ENCODE measurements at regions not wholly inside any gene's neighbourhood (a gene's known extent, or its start where the extent isn't known, plus 50 kb on each side); places are given as distances from the start of the nearest gene placed in this dataset.

DNA sequence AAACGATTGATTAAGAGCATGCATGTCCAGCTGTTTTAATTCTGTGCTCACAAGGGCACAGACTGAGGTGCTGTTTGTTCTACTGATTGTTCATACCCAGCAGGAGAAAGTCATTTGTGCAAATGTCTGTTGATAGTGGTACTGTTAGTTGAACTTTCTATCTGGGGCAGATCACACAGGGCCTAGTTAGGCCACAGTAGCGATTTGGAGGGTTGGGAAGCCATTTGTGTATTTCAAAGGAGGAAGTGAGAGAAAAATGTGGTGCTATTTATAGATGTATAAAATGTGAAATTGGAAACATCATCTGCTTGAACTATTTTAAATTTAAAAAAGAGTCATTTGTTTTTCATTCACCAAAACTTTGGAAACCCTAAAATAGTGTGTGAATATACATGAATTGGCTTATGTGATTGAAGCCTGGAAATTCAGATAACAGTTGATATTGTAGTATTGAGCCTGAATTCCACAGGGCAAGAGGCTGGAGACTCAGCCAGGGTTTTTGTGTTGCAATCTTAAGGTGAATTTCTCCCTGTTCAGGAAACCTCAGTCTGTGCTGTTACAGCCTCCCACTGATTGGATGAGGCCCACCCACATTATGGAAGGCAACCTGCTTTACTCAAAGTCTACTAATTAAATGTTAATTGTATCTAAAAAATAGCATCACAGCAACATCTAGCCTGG, 162.0 kb upstream of the CDKN2B start:
- TF ChIP-seq, protein P1, sequence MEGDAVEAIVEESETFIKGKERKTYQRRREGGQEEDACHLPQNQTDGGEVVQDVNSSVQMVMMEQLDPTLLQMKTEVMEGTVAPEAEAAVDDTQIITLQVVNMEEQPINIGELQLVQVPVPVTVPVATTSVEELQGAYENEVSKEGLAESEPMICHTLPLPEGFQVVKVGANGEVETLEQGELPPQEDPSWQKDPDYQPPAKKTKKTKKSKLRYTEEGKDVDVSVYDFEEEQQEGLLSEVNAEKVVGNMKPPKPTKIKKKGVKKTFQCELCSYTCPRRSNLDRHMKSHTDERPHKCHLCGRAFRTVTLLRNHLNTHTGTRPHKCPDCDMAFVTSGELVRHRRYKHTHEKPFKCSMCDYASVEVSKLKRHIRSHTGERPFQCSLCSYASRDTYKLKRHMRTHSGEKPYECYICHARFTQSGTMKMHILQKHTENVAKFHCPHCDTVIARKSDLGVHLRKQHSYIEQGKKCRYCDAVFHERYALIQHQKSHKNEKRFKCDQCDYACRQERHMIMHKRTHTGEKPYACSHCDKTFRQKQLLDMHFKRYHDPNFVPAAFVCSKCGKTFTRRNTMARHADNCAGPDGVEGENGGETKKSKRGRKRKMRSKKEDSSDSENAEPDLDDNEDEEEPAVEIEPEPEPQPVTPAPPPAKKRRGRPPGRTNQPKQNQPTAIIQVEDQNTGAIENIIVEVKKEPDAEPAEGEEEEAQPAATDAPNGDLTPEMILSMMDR (IDR thresholded peaks at IDR 0.05), result no peak
- no peak for TF ChIP-seq POLR2A (IDR thresholded peaks at IDR 0.05)

All from thyroid gland (tissue), 4 donors.